ENCODE measurements at regions not wholly inside any gene's neighbourhood (a gene's known extent, or its start where the extent isn't known, plus 50 kb on each side); places are given as distances from the start of the nearest gene placed in this dataset.

DNA sequence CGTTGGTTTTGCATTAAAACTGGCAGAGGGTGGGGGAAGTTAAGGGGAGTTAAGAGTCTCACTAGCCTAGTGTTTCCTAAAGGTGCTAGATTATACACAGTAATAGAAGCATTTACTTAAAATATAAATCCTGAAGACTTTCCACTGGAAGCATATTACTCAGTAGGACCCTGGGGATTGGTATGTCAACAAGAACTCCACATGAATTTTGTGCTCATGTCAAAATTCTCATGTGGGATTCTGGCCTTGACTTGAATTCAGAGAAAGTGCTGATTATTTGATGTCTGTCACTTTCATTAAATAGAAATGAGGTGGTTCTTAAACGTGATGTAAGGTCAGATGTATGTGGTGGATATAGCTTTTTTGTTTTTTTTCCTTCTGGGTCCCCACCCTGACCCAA is 997.2 kb downstream of the TUSC7 start:
- TF ChIP-seq, protein P1, sequence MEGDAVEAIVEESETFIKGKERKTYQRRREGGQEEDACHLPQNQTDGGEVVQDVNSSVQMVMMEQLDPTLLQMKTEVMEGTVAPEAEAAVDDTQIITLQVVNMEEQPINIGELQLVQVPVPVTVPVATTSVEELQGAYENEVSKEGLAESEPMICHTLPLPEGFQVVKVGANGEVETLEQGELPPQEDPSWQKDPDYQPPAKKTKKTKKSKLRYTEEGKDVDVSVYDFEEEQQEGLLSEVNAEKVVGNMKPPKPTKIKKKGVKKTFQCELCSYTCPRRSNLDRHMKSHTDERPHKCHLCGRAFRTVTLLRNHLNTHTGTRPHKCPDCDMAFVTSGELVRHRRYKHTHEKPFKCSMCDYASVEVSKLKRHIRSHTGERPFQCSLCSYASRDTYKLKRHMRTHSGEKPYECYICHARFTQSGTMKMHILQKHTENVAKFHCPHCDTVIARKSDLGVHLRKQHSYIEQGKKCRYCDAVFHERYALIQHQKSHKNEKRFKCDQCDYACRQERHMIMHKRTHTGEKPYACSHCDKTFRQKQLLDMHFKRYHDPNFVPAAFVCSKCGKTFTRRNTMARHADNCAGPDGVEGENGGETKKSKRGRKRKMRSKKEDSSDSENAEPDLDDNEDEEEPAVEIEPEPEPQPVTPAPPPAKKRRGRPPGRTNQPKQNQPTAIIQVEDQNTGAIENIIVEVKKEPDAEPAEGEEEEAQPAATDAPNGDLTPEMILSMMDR (IDR thresholded peaks at IDR 0.05; ENCODE audit: low read depth, low read length) = no peak
- TF ChIP-seq EZH2phosphoT487 (IDR thresholded peaks at IDR 0.05; ENCODE audit: low read depth) = no peak

Data from OCI-LY3 (cell line).